VCaP (cell line): ENCODE measurements at regions not wholly inside any gene's neighbourhood (a gene's known extent, or its start where the extent isn't known, plus 50 kb on each side); places are given as distances from the start of the nearest gene placed in this dataset.

Experiments
- H3K27ac ChIP-seq: fragments of 450-650 bp; 2 replicates; pipeline ENCODE4 v1.5.1; 2017
- CTCF ChIP-seq: fragments of 450-650 bp; conservative IDR thresholded peaks from 2 replicates; pipeline ENCODE4 v1.5.1; 2017; ENCODE audit warnings: mild to moderate bottlenecking, moderate library complexity

DNA sequence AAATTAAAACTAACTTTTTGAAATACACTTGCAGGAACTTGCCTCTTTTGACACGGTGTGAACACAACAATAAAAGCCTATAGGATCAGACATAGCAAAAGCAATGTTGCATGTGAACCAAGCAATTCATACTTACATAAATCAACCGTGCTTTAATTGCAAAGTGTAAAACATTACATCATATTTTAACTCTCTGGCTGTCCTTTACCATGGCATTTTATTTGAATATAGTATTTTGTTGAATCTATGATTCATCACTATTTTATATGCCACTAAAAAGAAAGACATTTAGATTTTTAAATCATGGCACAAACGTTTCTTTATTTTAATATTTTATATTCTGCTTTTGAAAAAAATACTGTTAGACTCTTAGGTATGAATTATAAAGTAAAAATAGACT, 757.0 kb upstream of the KCND2 start:
- no peak for TF ChIP-seq CTCF
- H3K27ac ChIP-seq, result no peak overlapping the region

GRCh38 chr7:119522263-119522662, 750.7 kb upstream of the KCND2 start:
- TF ChIP-seq CTCF, result no peak
- H3K27ac ChIP-seq, result no peak overlapping the region

- no peak overlapping the region for H3K27ac ChIP-seq
- no peak for TF ChIP-seq CTCF
Observed at GRCh38 chr7:119522698-119523097, 750.3 kb upstream of the KCND2 start.

DNA sequence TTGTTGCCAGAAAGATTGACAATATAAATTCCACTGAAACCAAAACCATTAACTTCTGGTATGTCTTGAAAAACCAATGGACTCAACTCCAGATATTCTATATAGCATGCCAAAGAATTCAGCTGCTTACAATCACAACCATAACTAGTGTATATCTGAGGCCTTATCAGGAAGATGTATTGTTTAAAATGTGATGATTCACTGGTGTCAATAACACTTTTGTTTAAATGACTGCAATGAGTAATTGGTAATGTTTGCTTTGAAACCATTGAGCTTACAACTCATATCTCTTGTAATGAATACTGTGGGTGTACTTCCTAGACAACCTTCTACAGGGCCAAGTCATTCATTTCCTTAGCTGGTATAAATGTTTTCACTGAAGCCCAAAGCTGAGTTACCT, 727.9 kb upstream of the KCND2 start:
- no peak for TF ChIP-seq CTCF
- no peak overlapping the region for H3K27ac ChIP-seq

GRCh38 chr7:119555788-119556187, 717.2 kb upstream of the KCND2 start:
- no peak overlapping the region for H3K27ac ChIP-seq
- no peak for TF ChIP-seq CTCF

DNA sequence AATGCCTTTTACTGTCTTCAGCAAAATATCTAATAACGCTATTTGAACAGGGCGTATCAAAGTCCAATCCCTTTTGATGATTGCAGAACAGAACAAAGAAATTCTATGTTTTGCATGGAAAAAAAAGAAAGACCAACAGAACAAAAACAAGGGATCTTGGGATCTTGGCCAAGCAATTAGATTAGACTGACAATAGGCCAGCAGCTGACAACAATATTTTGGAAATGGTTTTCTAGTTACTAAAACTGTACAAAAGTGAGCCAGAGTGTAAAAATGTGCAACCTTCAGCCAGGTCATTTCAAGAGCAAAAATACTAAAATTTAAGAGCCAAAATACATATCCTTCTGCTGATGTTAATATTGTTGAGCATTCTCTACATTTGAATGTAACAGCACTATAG, 716.5 kb upstream of the KCND2 start:
- TF ChIP-seq CTCF, result no peak

DNA sequence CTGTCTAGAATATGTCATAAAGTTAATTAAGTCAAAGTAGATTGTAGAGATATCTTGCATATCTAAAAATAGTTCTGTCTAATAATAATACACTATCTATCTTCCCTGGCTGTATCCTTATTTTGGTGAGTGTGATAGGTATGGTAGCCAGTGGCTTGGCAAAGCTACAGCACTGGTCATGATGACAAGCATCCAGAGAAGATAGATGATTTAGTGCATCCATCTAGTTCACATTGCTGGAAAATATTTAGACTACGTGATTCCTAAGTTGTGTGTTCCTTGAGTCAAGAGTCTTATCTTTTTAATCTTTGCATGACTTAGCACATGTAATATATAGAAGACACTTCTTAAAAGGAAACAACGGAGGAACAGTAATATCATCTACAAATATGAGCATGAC, 711.2 kb upstream of the KCND2 start:
- no peak overlapping the region for H3K27ac ChIP-seq
- no peak for TF ChIP-seq CTCF

More for the DNA sequence above, 716.5 kb upstream of the KCND2 start:
- H3K27ac ChIP-seq, result no peak overlapping the region

- no peak overlapping the region for H3K27ac ChIP-seq
- TF ChIP-seq CTCF, result no peak
Observed at GRCh38 chr7:119562839-119563238, 710.1 kb upstream of the KCND2 start.
